ENCODE measurements at regions not wholly inside any gene's neighbourhood (a gene's known extent, or its start where the extent isn't known, plus 50 kb on each side); places are given as distances from the start of the nearest gene placed in this dataset.

- no peak overlapping the region for H3K27ac ChIP-seq
Observed at GRCh38 chr7:133152875-133153274, 71.0 kb upstream of the CHCHD3 start.

DNA sequence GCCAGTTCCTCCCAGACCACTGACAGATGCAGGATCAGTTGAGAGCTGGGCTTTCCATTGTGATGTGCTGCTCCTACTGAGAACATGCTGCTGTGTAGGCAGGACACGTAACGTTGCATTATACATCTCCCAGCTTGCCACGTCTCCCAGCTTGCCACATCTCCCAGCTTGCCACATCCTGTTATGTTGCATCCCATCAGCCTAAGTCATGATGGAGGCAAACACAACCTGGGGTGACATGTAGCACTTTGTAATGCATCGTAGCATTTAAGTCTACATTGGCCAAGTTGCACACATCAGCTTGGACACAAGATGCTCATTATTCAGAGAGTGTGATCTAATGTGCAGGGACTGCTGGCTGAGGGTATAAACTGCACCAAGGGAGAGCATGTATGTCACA is 73.3 kb upstream of the CHCHD3 start:
- H3K27ac ChIP-seq: no peak overlapping the region
- no peak for TF ChIP-seq ZFX (IDR thresholded peaks at IDR 0.05; ENCODE audit: borderline replicate concordance)
- no peak for TF ChIP-seq CTCF (IDR thresholded peaks at IDR 0.05)

More at GRCh38 chr7:133152875-133153274, 71.0 kb upstream of the CHCHD3 start:
- no peak for TF ChIP-seq ZFX (IDR thresholded peaks at IDR 0.05; ENCODE audit: borderline replicate concordance)
- no peak for TF ChIP-seq CTCF (IDR thresholded peaks at IDR 0.05)

DNA sequence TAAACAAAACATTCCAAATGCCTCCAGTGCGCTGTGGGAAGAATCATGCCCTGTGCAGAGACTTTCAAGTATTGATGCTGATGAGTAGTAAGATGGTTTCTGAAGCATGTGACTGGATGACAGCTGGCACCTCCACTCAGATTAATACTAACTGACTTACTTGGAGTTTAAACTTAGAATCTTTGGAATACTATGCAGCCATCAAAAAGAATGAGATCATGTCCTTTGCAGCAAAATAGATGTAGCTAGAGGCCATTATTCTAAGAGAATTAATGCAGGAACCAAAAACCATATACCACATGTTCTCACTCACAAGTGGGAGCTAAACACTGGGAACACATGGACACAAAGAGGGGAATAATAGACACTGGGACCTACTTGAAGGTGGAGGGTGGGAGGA is 73.8 kb upstream of the CHCHD3 start:
- TF ChIP-seq CTCF (IDR thresholded peaks at IDR 0.05): no peak
- TF ChIP-seq ZFX (IDR thresholded peaks at IDR 0.05; ENCODE audit: borderline replicate concordance): no peak
- H3K27ac ChIP-seq: no peak overlapping the region

DNA sequence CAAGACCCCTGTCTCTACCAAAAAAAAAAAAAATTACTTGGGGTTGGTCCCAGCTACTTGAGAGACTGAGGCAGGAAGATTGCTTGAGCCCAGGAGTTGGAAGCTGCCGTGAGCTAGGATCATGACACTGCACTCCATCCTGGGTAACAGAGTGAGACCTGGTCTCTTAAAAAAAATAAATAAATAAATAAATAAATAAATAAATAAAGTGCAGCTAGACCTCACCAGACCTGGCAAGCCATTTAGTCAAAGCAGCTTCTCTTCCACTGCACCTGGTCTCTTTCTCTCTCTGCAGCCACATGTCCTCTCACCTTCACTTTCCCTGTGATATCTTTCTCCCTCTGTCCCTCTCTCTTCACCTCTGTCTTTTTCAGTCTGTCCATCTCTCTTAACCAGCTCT is 75.2 kb upstream of the CHCHD3 start:
- no peak for TF ChIP-seq ZFX (IDR thresholded peaks at IDR 0.05; ENCODE audit: borderline replicate concordance)
- no peak for TF ChIP-seq CTCF (IDR thresholded peaks at IDR 0.05)
- no peak overlapping the region for H3K27ac ChIP-seq

- H3K27ac ChIP-seq: no peak overlapping the region
- TF ChIP-seq ZFX (IDR thresholded peaks at IDR 0.05; ENCODE audit: borderline replicate concordance) (no peak), CTCF (IDR thresholded peaks at IDR 0.05) (no peak; the same call in 1 of the 2 replicates)
Observed at GRCh38 chr7:133164498-133164897, 82.6 kb upstream of the CHCHD3 start.

- no peak for TF ChIP-seq ZFX (IDR thresholded peaks at IDR 0.05; ENCODE audit: borderline replicate concordance)
- TF ChIP-seq CTCF (IDR thresholded peaks at IDR 0.05): no peak
- no peak overlapping the region for H3K27ac ChIP-seq
Observed at GRCh38 chr7:133165001-133165400, 83.1 kb upstream of the CHCHD3 start.

DNA sequence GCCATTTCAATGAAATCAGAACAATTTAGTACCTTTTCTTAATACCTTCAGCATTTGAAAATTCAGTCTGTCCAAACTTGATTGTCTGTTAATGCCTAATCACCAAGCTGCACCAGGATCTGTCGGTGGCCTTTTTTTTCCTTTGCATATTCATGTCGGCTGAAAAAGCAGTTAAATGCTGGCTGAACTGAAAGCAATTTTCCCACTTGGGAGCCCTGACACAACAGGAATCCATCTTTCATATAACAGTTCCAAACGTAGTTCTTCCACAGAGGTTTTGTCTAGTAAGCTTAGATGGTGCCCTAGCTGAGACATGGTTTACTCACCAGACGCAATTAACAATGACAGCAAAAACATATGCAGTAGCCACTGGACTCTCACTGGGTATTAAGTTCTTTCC is 83.6 kb upstream of the CHCHD3 start:
- no peak for TF ChIP-seq CTCF (IDR thresholded peaks at IDR 0.05)
- TF ChIP-seq ZFX (IDR thresholded peaks at IDR 0.05; ENCODE audit: borderline replicate concordance): no peak
- no peak overlapping the region for H3K27ac ChIP-seq
